ENCODE measurements at regions not wholly inside any gene's neighbourhood (a gene's known extent, or its start where the extent isn't known, plus 50 kb on each side); places are given as distances from the start of the nearest gene placed in this dataset.

- no peak for DNase-seq (ENCODE audit: low read depth in 3 of 3)
These were observed 503.8 kb downstream of the NXPH1 start for GRCh38 chr7:8937204-8937603.

DNA sequence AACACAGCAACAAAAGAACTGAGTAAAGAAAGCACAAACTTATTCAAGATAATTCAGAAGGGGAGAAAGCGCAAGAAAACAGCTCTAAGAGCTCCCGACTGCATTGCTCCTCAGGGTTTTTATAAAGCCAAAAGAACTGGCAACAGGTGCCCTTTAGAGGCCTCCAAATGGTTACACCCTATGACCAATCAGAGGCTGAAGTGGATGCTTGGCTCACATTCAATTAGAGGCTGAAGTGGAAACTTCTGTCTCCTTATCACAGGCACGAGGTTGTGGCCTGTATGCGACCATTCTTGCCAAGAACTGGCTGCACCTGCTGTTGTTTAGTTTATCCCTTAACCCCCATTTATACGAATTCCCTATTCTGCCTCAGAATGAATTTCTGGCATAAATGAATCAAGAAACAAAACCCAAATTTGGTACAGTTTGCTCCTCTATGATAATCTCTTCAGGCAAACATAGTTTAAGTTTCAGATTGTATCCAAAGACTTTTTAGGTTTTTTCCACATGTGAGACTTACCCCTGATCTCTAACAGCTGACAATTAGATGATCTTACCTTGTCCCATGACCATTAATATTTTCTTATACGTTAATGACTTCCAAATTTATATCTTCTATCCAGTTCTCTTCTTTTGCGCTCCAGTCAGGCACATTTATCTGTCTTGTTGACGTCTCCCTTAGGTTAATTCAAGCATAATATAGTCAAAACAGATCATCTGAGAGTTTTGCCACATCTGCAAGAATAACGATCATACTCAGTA is 504.8 kb downstream of the NXPH1 start:
- DNase-seq (ENCODE audit: low read depth in 3 of 3) = no peak

- no peak for DNase-seq (ENCODE audit: low read depth in 3 of 3)
These were observed 506.0 kb downstream of the NXPH1 start for GRCh38 chr7:8939446-8939845.

DNA sequence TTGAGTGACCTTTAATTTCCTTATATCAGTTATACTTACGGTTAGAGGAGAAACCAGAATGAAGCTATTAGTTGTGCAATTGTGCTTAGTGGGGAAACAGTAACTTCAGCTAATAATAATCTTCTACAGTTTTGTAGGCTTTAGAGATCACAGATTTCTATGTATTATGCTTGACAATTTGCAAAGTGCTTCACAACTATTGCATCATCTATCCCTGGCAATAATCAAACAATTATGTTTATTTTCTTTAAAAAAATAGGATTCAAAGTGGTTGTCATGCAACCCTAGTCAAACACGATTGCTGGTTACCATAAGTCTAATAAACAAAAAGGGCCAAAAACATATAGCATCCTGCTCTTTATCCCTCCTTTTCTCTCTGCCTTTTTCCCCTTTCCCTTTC is 530.3 kb downstream of the NXPH1 start:
- no peak for DNase-seq (ENCODE audit: low read depth in 3 of 3)

DNA sequence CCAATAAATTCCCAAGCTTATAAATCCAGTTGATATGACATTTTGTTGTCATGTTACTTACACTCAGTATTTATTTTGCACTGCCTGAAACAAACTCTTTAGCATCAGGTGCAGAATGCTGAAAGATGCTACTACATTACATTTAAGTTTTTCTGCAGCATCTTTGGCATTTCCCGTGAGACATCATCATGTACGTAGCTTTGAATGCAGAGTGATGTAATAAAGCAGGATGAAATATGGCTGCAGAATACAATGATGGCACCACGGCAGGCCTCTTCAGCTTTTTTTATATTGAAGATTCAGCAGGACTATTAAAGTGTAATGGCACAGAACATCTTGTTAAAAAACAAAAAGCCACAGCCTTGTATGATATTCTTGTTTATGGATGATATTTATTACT is 531.8 kb downstream of the NXPH1 start:
- no peak for DNase-seq (ENCODE audit: low read depth in 3 of 3)

GRCh38 chr7:8973601-8974000 is 540.2 kb downstream of the NXPH1 start:
- DNase-seq (ENCODE audit: low read depth in 3 of 3) = no peak

- no peak for DNase-seq (ENCODE audit: low read depth in 3 of 3)
These were observed 542.3 kb downstream of the NXPH1 start for GRCh38 chr7:8975681-8976080.

DNA sequence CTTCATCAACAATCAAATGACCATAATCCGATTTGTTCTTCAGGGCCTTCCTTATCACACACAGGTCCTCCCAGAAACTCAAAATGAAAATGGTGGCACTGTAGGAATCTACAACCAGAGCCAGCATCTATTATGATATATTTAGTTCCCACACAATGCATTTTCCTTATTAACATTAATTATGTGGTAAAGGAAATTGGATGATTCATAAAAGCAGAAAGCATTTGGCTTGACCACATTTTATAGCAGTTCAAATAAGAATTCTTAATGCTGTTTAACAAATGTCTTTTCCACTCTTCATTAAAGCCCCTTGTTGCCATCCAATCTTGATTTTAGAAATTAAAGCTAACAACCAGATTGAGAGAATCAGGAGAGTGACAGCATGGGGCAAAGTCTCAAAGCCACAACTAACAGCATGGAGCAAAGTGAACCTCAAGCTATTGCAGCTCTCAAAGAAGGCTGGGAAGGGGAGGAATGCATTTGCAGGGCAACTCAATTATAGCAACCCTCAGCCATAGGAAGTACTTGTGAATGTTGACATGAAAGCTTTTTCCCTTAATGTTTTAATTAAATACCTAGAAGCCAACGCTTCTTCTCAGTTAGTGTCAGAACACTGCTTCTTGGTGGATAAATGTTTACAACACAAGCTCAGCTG is 549.1 kb downstream of the NXPH1 start:
- DNase-seq (ENCODE audit: low read depth in 3 of 3) = no peak

DNA sequence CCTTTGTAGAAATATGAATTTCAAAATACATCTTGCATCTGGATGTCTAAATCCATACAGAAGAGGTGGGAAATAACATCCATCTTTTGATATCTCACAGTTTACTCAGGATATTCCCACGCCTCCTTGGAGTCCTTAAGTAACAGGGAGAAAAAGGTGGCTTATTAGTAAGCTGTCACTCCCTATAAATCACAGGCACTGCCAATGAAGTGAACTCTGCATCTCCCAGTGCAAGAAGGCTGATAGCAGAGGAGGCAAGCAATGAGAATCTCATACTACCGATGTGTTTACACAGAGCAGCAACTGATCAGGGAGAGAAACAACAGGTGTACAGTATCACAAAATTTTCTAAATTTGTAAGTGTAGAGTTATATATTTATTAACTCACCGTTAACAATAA is 551.8 kb downstream of the NXPH1 start:
- DNase-seq (ENCODE audit: low read depth in 3 of 3) = no peak

GRCh38 chr7:8988267-8988666 is 554.9 kb downstream of the NXPH1 start:
- no peak for DNase-seq (ENCODE audit: low read depth in 3 of 3)

GRCh38 chr7:8991159-8991558 is 557.8 kb downstream of the NXPH1 start:
- DNase-seq (ENCODE audit: low read depth in 3 of 3) = no peak

GRCh38 chr7:8998762-8999161 is 565.4 kb downstream of the NXPH1 start:
- DNase-seq (ENCODE audit: low read depth in 3 of 3) = no peak

GRCh38 chr7:9013940-9014339 is 580.5 kb downstream of the NXPH1 start:
- DNase-seq (ENCODE audit: low read depth in 3 of 3) = no peak

GRCh38 chr7:9017286-9017685 is 583.9 kb downstream of the NXPH1 start:
- DNase-seq (ENCODE audit: low read depth in 3 of 3) = no peak

GRCh38 chr7:9022456-9022855 is 589.0 kb downstream of the NXPH1 start:
- no peak for DNase-seq (ENCODE audit: low read depth in 3 of 3)

GRCh38 chr7:9023675-9024294 is 590.4 kb downstream of the NXPH1 start:
- DNase-seq (ENCODE audit: low read depth in 3 of 3) = no peak

DNA sequence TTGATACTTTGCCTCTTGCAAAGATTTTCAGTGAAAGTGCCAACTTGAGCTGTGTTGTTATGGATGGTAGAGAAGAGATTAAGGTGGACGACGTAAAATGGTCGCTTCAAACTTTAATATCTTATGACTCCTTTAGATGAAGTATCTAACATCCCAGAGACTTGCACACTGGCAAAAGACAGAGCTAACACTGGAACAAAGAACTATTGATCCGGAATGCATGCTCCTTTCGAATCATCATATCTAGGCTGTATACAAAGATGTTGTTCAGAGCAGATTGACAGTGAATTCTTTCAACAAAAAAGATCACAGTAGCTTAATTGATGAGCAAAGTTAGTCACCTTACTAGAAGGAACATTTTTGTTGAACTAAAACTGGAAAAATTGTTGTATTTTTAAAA is 592.7 kb downstream of the NXPH1 start:
- no peak for DNase-seq (ENCODE audit: low read depth in 3 of 3)

GRCh38 chr7:9028012-9028411 is 594.6 kb downstream of the NXPH1 start:
- DNase-seq (ENCODE audit: low read depth in 3 of 3) = no peak

GRCh38 chr7:9029681-9030530 is 596.5 kb downstream of the NXPH1 start:
- DNase-seq (ENCODE audit: low read depth in 3 of 3) = no peak

- no peak for DNase-seq (ENCODE audit: low read depth in 3 of 3)
These were observed 597.6 kb downstream of the NXPH1 start for GRCh38 chr7:9030976-9031375.

DNA sequence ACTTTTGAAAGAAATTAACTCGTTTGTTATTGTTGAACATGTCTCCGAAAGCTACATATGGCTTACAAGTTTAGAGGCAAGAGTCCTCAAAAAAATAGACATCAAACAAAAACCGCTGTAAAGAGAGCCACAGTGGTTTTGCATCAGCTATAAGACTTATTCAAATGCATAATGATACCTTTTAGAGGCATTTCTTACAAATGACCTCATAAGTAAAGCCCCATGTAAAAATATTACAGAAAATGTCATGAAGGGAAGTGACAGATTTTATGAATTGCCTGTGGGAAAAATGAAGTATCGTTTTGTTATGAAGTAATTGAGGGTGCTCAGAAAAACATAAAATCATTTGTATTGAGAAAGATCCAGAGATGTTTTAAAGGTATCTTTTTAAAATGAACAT is 598.0 kb downstream of the NXPH1 start:
- DNase-seq (ENCODE audit: low read depth in 3 of 3) = no peak

- DNase-seq (ENCODE audit: low read depth in 3 of 3) = no peak
These were observed 602.7 kb downstream of the NXPH1 start for GRCh38 chr7:9036080-9036479.
